ENCODE measurements at regions not wholly inside any gene's neighbourhood (a gene's known extent, or its start where the extent isn't known, plus 50 kb on each side); places are given as distances from the start of the nearest gene placed in this dataset.

DNA sequence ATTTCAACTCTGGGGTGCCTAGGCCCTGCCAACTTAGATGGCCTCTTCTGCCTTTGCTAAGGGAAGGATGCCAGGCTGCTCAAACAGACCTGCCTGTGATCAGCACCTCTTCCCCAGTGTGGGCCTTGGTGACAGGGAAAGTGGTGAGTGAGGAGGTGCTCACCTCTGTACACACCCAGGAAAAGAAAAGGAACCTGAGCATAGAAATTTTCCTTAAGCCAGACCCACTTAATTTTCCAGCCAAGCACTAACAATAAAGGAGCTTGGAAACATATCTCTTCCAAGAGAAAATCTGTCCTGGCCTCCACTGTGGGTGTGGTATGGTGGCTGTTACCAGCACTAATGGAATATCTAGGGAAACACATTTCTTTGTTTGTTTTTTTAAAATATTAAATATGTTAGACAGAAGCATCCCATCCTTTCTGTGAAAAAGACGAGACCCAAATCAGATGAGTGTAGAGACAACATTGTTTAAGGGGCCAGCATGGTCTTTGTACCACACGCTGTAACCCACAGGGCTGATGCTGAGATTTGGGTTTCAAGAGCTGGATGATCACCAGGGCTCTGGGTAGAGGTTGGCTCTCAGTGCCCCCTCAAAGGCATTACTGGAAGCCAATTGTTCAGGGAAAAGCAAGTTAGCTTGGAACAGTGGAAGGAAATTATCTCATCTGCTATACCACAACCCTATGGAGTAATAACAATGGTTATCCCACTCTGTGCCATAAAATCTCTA, 472.2 kb downstream of the INSC start:
- no peak for DNase-seq

DNA sequence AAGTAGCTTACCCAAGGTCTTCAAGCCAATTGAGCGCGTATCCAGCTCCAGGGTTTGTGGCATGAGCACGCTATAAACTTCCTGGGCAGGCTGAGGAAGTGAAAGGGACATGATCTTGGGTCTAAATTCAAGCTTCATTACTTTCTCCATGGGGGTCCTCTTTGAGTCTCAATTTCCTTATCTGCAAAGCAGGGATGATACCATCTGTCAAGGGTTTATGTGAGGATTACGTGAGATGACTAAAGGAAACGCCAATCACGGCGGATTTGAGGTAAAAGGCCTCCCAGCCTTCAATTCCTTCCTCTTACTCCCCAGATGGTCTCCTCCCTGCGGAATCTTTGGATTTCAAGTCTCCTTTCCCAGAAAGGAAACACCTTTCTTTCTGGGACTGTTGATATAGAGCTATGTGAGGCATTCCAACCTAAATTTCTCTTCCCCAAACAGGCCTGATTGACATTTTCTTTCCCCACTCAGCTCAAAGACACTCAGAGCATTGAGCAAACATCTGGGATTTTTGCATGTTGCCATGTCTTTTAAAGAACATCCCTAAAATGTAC, 474.4 kb downstream of the INSC start:
- no peak for DNase-seq

DNA sequence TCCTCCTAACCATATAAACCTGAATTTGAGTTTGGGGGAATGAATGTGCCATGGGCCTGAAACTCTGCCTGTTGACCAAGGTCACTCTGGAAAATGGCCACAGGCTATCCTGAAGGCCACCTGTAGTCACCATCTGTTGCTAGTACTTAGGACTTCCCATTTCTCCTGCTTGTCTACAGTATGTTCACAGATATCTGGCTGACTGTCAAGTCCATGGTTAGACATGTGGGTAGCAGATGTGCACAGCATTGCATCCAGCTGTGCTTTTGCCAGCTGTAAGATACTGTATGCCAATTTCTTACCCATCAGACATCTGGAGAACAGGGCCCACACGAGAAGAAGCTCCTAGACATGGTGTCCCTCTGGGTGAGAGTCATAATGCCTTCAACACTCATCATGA, 475.4 kb downstream of the INSC start:
- DNase-seq: no peak

DNA sequence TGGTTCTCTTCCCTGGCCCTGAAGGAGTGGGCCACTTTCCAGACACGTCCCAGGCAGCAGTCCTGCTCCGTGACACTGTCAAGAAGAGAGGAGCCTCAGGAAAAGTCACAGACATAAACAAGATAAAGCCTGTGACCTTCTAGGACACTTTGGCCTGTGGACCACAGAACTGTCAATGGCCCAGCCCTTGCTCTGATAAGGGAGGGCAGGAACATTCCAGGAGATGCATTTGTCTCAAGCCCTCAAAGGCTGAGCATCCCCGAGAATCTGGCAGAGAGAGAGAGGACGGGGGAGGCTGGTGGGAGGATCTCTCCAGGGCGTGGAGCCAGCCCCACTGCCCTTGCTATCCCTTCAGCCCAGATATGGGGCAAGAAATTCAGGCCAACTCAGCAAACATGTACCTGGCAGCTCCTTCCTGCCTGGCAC, 476.4 kb downstream of the INSC start:
- DNase-seq: no peak

DNA sequence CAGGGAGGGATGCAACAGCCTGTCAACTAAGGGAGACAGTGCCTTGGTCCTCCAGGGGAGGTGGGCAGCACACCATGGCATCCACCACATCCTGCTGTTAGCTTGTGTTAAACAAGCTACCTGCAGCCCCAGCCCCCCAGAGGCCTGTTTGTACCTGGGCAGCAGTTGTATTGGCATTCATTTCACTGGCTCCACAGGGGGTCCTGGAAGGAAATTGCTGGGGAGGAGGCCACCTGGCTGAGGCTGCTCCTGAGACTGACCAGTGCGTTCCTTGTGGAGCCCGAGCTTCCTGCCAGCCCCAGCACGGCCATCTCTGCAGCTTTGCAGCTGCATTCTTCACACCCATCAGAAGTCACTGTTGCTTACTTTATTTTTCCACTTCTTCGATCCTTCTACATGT, 479.9 kb downstream of the INSC start:
- no peak for DNase-seq

DNA sequence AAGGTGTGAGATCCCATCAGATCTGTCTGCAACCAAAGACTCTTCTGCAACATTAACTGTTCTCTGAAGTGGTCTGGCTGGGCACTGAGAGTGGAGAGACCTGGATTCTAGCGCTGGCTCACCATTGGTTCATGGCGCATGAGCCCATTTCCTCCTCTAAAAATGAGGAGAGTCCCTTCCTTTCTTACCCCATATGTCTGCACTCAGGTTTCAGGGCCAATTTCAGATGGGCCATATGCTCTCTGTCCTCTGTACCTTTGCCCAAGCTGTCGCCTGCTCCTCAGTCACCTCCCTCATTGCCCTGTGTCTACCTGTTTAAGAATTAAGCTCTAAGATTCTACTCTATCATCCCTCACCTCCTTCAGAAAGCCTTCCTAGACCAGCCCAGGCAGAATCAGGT, 484.7 kb downstream of the INSC start:
- no peak for DNase-seq

DNA sequence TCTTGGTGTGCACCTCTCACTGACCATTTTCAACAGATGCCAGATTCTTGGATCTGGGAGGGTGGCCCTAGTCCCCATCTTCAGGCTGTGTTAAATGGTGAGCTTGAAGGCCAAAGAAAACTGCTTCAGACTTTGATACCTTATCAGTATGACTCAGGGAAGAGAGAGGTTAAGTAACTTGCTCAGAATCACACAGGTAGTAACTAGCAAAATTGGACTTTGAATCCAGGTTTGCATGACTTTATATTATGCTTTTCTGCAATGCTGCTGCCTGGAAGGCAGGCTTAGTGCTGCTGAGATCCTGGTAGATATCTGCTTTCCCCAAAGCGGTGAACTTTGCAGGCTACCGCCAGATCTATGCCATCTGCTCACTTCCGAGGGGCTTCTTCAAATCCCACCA, 487.3 kb downstream of the INSC start:
- no peak for DNase-seq

DNA sequence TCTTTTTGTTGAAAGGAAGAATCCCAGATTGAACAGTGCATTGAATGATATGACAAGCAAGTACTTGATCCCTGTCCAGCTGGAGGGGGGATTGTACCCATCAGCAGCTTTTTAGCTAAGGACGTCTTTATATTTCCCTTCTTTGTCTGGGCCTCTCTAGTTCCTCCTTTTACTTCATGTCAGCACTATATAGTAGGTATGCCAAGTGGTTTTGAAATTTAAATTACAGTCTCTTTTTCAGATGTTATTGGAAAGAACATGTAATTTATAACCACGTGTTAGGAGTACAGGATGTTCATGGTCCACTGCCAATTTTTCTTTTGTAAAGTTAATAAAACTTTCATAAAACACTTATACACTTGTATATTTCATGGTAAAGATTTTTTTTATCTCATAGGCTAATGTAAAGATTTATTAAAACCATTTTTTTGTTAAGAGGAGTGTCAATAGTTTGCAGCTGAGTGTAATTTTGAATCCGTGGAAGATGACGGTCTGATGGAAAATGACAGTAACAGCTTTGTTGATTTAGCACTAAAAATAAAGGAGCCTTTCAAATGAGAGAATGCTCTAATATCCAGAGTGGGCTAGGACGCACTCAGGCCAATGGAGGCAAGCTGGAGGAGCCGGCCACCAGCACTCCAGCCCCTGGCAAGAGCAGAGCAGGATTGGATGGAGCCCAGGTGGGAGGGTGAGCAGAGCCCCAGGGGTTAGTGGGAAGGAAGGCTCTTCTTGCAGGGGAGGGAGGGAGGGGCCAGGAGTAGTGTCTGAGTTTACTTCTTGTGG, 488.3 kb downstream of the INSC start:
- DNase-seq: no peak

DNA sequence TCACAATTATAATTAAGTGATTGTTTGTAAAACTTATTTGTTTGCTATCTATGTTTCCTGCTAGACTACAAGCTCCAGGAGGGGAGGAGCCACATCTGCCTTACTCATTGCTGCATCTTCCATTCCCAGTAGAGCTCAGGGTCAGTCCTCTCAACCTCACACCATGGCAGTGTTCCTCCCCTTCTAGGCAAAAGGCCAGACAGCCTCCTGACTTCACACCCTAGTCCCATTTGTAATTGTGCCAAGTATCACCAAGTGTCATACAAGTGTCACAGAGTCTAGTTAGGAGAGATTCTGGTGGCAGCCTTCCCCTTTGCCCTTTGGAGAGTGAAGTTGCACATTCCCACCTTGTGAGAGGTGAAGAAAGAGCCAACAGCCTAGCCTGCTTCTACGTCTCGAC, 490.4 kb downstream of the INSC start:
- DNase-seq: no peak

DNA sequence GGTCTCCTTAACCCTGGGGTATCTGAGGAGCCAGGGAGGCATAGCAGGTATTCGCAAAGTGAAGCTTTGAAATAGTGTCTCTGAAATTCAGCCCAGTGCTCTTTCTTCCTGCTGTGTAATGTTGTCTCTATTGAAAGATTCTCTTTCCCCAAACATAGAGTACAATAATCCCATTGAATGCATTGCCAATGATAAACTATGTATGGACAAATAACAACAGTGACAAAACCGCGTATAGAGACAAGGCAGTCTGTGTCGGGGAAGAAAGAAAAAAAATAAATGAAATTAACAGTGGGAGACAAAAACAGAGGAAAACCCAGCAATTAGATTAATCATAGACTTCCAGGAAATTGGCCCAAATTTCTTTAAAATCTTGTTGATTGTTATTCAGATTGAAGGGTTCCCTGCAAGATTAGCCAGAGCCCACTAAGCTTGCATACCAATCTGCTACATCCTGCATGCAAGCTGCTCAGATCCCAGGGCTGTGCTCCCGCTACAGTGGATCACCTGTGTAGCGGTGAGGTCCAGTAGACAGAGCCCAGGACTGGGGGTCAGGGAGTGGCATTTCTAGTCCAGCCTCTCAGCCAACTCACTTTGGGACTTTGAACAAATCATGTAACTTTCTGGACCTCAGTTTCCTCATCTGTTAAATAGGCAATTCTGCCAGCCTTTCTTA, 492.8 kb downstream of the INSC start:
- DNase-seq: no peak

DNA sequence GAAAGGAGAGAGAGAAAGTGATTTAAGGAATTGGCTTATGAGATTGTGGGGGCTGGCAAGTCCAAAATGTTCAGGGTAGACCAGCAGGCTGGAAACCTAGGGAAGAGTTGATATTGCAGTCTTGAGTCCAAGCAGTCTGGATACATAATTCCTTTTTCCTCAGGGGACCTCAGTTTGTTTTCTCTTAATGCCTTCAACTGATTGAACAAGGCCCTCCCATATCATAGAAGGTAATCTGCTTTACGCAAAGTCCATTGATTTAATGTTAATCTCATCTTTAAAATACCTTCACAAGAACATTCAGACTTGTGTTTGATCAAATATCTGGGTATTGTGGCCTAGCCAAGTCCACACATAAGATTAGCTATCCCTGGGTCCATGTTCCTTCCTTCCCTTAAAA, 494.7 kb downstream of the INSC start:
- DNase-seq: no peak

DNA sequence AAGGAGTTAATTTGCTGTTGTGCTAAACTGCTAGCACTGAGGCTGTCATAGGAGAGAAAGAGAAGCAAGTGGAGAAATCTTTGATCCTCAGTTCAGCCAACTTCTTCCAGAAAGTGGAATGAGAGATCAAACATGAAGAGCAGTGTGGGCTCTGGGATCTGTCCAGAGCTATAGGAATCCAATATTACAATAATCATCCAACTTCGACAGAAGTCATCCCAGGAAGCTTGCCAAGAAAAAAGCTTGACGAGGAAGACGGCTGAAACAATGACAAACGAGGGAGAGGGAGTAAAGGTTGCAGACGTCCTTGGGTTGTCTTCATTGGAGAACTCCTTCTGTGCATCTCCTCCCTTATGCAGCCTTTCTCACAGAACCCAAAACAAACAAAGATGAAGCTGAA, 496.2 kb downstream of the INSC start:
- DNase-seq: no peak

DNA sequence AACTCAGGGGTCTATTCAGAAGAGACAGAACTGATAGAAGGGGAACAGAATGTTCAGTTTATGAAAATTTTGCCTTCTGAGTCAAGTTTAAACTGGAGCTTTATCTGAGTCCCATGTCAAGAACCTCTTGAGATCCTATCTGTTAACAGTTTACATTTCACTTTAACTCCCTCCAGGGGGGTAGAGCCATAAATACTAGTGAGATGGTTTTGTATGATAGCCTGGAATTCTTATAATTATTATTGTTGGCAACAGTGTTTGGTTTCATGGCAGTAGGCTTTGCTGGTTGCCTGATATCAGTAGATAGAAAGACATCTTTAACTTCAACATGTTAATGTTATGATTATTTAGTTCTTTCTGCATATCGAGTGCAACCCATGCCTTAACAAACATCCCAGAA, 498.5 kb downstream of the INSC start:
- no peak for DNase-seq

DNA sequence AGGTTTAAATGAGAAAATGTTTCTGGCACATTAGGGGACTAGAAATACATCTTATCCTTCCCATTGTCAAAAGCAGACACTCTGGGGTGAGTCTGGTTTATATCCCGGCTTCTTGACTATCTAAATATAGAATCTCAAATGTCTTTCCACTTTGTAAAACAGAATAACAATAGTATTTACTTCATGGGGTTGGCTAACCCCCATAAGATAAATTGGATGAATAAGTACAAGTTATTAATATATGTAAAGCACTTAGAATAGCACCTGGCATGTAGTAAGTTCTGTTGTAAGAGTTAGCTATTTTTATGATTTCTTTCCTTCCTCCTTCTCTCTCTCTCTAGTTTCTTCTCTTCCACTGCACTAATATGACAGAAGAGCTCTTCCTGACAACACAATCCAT, 499.1 kb downstream of the INSC start:
- no peak for DNase-seq

DNA sequence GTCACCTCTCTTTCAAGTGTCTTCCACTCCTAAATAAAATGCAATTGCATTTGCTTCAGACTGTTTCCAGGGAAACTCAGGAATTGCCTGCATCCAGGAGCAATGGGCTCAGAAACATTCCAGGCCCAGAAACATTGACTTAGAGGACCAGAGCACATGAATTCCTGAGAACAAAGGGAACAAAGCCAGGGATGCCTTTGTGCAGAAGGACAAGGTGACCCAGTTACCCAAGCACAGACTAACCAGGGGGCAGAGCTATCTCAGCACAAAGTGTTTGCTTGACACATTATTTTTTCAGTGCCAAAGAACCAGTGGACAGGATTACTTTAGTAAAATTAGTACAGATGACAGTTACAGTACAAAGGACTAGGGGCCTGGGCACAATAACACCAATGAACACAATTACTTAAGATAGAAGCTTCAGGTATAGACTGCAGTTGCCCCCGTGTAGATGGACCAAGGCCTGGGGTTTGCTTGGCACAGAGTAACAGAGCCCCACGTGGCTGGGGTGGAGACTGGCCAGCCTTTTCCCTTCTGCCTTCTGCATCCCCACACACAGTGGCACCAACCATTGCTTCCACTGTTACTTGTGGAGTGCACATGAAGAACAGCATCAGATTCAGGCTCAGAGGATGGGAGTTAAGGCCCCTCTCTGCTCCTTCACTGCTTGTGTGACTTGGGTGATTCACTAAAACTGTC, 500.8 kb downstream of the INSC start:
- DNase-seq: no peak

DNA sequence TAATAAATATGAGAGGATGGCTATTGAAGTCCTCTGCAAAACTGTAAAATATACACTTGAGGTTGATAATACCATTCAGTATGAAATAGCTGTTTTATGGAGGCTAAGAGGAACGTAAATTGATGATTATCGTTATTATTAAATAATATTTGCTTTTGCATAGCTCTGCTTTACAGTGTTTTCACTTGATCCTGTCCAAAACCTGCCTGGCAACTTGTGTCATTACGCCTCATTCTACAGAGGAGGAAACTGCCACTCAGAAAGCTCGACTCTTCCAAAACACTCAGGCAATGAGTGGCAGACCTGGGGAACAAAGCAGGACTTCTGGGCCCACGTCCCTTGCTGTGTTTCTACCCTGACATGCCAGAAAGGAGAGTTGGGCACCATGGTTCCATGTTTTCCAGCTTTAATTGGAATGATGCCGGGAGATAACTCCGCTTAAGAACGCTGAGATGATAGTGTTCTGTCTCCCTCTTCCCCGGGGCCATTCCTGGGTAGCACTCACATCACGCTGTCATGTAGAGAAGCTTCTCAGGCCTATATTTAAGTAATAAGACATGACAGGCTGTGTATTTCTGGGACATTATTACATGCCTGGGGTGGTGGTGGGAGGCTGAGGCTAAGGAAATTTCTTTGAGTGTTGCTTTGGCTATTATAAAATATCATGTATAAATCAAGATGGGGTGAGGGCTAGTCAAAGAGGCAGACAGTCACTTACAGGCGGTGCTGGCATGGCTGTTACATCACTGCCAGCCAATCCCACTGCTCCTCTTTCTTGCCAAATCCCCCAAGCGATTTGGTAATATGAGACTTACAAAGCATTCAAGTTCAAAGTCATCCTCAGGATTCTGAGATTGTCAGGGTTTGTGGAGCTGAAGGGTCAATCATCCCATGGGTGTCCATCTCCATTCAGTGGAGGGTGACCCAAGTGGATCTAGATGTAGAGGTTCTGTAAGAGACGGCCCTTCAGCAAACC, 501.7 kb downstream of the INSC start:
- DNase-seq: no peak

DNA sequence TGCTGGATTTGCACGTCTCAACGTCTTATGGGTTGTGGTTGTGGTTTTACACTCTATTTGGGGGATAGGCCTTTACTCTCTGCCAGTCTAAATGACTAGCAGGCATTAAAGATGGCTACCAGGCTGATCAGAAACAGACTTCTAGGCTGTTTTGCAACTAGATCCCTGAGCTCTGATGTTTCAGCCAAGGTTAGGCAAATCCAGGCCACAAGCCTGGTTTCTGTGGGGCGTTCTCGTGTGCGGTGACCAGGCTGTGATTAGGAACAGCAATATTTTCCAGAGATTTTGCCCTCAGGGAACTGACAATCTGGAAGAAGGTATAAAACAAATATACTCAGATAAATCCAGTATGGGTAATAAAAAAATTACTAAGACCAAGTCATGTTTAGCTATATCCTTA, 502.4 kb downstream of the INSC start:
- DNase-seq: no peak

DNA sequence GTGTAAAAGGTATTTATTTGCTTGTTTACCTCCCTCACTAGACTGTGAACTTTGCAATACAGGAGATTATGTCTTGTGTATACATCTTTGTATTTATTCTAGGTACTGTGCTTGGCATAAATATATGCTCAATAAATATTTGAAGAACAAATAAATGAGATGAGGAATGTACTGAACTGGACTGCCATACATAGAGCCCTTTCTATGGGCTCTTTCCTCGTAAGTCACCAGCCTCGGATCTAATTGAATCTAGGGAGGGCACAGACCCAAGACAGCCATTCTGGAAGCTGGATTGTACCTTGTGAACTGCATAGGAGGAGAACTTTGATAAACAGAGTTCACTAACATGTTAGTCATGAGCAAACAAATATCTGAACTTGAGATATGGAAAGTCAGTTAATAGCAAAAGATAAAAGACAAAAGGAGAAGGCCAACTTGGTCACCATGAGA, 503.9 kb downstream of the INSC start:
- DNase-seq: no peak

DNA sequence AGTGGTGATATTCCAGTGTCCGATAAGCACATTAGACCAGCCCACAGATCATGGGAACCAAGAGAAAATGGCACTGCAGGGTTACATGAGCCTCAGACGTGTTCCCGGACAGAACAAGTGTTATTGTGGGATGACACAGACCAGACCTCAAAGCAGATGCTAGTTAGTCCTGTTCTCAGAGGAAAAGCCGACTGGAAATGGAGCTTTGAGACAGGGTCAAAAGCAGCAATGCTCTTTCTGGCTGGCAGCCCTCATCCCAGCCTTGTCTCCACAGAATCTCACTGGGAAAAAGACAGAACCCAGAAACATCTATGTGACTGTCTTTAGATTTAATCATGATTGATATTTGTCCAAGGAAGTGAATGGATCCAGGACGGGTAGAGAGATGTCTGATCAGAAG, 506.8 kb downstream of the INSC start:
- no peak for DNase-seq

DNA sequence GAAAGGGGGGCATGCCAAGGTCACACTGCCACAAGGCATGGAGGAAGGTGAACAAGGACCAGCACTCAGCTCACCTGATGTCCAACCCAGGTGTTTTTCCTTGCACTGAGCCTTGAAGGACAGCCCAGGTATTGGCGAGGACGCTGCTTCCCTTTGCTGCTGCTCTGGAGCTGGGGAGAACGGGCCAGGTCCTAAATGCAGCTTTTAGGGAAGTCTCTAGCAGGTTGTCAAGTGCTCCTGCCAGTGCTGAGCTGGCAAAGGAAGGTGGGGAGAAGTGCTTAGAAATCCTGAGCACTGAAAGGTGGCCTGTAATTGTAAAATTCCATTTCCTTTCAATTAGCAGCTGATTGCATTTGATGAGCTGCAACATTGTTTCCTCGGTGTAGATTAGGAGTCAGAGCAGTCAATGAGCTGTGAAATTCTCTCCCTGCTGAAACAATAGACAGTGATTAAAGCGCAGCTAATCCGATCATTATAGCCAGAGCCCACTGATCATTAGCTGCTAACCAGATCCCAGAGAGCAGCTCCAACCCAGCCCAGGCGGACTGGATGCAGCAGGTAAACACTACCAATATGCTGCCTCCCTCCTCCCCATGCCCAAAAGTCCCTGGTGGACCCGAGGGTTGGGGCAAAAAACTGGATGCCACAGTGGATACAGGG, 507.6 kb downstream of the INSC start:
- no peak for DNase-seq

DNA sequence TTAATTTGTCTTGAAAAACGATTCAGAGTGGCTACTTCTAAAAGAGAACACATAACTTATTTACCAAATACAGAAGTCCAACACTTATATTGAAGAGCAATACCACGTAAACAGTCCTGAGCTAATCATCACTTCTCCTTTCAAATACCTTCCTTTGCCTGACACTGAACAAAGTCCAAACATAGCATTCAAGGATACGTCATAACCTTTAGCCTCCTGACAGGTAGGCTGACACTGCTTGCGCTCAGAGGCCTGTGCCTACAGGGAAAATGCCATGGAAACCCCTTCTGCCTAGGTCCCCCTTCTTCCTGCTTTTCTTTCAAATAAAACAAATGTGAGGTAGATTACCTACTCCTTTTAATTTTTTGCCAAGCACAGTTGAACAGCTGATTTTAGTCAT, 510.0 kb downstream of the INSC start:
- DNase-seq: no peak

Measured in NCI-H446 treated with DMSO at 0.1 percent for 48 hours (cell line).